RWPE2 (cell line): ENCODE measurements at regions not wholly inside any gene's neighbourhood (a gene's known extent, or its start where the extent isn't known, plus 50 kb on each side); places are given as distances from the start of the nearest gene placed in this dataset.
"Not testable (repeated sequence)": the region's sequence is repeated elsewhere in the genome, so short reads cannot be mapped to it uniquely, and the experiment has no call there.

Experiments
- ATAC-seq: fragments of 200-7000 bp; cut with Tn5 transposase; 3 replicates; pipeline ENCODE4 v1.9.1; 2021; ENCODE audit warnings: low read depth
- DNase-seq: peaks from one replicate; pipeline ENCODE4 v3.0.0-alpha.2; 2020; ENCODE audit warnings: low spot score
- H3K27ac ChIP-seq: fragments of 450-650 bp; 2 replicates; pipeline ENCODE4 v1.5.1; 2017; ENCODE audit warnings: mild to moderate bottlenecking; ENCODE audit not compliant: poor library complexity, severe bottlenecking
- H3K27me3 ChIP-seq: fragments of 250-450 bp; sonication (Bioruptor Pico); 2 replicates; pipeline ENCODE4 v1.5.1; 2021; ENCODE audit warnings: mild to moderate bottlenecking, moderate library complexity; ENCODE audit not compliant: insufficient read depth, poor library complexity, severe bottlenecking
- H3K36me3 ChIP-seq: fragments of 250-450 bp; sonication (Bioruptor Pico); 2 replicates; pipeline ENCODE4 v1.5.1; 2020; ENCODE audit warnings: low read depth, mild to moderate bottlenecking, moderate library complexity
- H3K4me1 ChIP-seq: fragments of 250-450 bp; sonication (Bioruptor Pico); 2 replicates; pipeline ENCODE4 v1.5.1; 2021; ENCODE audit warnings: mild to moderate bottlenecking, moderate library complexity; ENCODE audit not compliant: insufficient read depth, poor library complexity, severe bottlenecking
- H3K4me3 ChIP-seq: fragments of 250-450 bp; sonication (Bioruptor Pico); 2 replicates; pipeline ENCODE4 v1.5.1; 2021; ENCODE audit warnings: mild to moderate bottlenecking, moderate library complexity; ENCODE audit not compliant: severe bottlenecking
- H3K9me3 ChIP-seq: fragments of 250-450 bp; sonication (Bioruptor Pico); 2 replicates; pipeline ENCODE4 v1.5.1; 2021; ENCODE audit warnings: mild to moderate bottlenecking, moderate library complexity; ENCODE audit not compliant: severe bottlenecking
- CTCF ChIP-seq: fragments of 450-650 bp; IDR thresholded peaks from one replicate; pipeline ENCODE4 v1.5.1; 2017; ENCODE audit warnings: mild to moderate bottlenecking, moderate library complexity; ENCODE audit not compliant: poor library complexity, severe bottlenecking

DNA sequence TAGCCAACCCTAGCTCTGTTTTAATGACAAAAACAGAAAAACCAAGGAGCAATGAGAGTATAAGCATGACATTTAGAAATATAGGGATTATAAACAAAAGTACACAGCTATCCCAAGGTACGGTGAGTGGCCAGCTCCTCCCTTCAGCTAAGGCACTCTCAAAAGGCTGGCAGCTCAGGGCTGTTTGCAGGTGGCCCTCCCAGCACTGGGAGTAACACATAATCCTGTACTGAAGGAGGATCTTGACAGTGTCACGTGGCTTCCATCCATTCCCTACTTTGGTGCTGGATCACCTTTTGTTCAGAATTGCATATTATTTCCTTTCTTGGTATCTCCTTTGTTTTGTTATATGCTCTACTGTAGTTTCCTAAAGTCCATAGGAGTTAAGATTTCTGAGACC, 500.8 kb downstream of the KCNJ18 start:
- ATAC-seq (no peak), DNase-seq (no peak)
- no peak overlapping the region for H3K4me3 ChIP-seq
- H3K27ac ChIP-seq, result no peak overlapping the region
- H3K36me3 ChIP-seq, result no peaks in the 10 kb centered on the region
- peaks cover 5% of the 10 kb centered on the region for H3K27me3 ChIP-seq
- no peaks in the 10 kb centered on the region for H3K9me3 ChIP-seq
- TF ChIP-seq CTCF, result no peak
- H3K4me1 ChIP-seq, result no peaks in the 10 kb centered on the region

- not testable (repeated sequence) for ATAC-seq, H3K4me3 ChIP-seq, H3K27me3 ChIP-seq, DNase-seq, H3K4me1 ChIP-seq, H3K36me3 ChIP-seq, H3K9me3 ChIP-seq, H3K27ac ChIP-seq
Observed at GRCh38 chr17:22200187-22200586, 507.9 kb downstream of the KCNJ18 start.

DNA sequence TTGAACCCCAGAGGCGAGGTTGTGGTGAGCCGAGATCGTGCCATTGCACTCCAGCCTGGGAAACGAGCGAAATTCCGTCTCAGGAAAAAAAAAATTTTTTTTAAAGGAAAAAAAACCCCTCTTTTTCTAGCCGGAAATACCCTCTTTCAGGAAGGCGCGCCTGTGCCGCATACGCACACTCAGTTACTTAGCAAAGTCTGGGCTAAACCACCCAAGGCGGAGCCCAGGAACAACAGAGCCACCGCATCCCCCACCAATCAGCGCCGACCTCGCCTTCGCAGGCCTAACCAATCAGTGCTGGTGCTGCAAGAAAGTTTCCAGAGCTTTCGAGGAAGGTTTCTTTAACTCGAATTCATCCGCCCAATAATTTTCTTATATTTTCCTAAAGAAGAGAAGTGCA, 510.4 kb downstream of the KCNJ18 start:
- Histone ChIP-seq H3K9me3 (no peaks in the 10 kb centered on the region), H3K4me1 (no peaks in the 10 kb centered on the region), H3K27ac (no peak overlapping the region), H3K27me3 (no peaks in the 10 kb centered on the region), H3K36me3 (no peaks in the 10 kb centered on the region), H3K4me3 (no peak overlapping the region)
- ATAC-seq, result no peak
- no peak for TF ChIP-seq CTCF
- DNase-seq, result no peak

GRCh38 chr17:22203208-22203715, 510.9 kb downstream of the KCNJ18 start:
- H3K9me3 ChIP-seq, result no peaks in the 10 kb centered on the region
- no peaks in the 10 kb centered on the region for H3K27me3 ChIP-seq
- H3K36me3 ChIP-seq, result no peaks in the 10 kb centered on the region
- H3K27ac ChIP-seq, result no peak overlapping the region
- no peak for ATAC-seq
- TF ChIP-seq CTCF, result no peak
- no peak for DNase-seq
- H3K4me3 ChIP-seq, result no peak overlapping the region
- H3K4me1 ChIP-seq, result no peaks in the 10 kb centered on the region

- not testable (repeated sequence) for H3K9me3 ChIP-seq, DNase-seq, H3K27ac ChIP-seq, H3K27me3 ChIP-seq, H3K36me3 ChIP-seq, H3K4me1 ChIP-seq, H3K4me3 ChIP-seq, ATAC-seq
Observed at GRCh38 chr17:22204076-22204475, 511.8 kb downstream of the KCNJ18 start.

- H3K4me1 ChIP-seq, H3K36me3 ChIP-seq, ATAC-seq, H3K4me3 ChIP-seq, DNase-seq, H3K27ac ChIP-seq, H3K27me3 ChIP-seq, H3K9me3 ChIP-seq: not testable (repeated sequence)
Observed at GRCh38 chr17:22210212-22210611, 517.9 kb downstream of the KCNJ18 start.

DNA sequence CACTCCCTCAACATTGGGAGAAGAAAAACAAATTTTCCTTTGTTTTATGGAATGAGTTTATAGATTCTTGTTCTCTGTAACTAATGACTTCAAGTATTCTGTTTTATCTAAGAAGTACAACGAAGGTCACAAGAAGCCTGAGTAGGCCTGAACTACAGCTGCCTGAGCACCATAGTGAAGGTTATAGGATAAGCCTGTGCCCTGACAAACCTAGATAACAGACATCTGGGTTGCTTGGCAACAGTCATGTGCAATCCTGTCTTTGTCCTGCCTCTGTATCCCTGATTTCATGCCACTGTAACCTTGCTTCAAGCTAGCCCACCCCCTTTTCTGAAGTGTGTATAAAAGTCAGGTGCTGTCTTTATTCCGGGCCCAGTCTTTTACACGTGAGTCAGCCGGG, 520.8 kb downstream of the KCNJ18 start:
- H3K4me3 ChIP-seq, H3K27me3 ChIP-seq, H3K36me3 ChIP-seq, ATAC-seq, DNase-seq, H3K9me3 ChIP-seq, H3K27ac ChIP-seq, H3K4me1 ChIP-seq: not testable (repeated sequence)
